ENCODE measurements at regions not wholly inside any gene's neighbourhood (a gene's known extent, or its start where the extent isn't known, plus 50 kb on each side); places are given as distances from the start of the nearest gene placed in this dataset.
"Not testable (repeated sequence)": the region's sequence is repeated elsewhere in the genome, so short reads cannot be mapped to it uniquely, and the experiment has no call there.

- no peak overlapping the region for H3K27ac Mint-ChIP-seq
Measured at GRCh38 chr5:117539692-117540091, 965.1 kb upstream of the SEMA6A start.

GRCh38 chr5:117533792-117534191 lies 959.2 kb upstream of the SEMA6A start:
- ATAC-seq (no peak), DNase-seq (ENCODE audit: low spot score in 2 of 2) (no peak)
- Mint-ChIP-seq H3K36me3 (no peaks in the 10 kb centered on the region), H3K27ac (no peak overlapping the region), H3K9me3 (peaks cover 5 to 8% of the 10 kb centered on the region in 2 donors)

More at GRCh38 chr5:117539692-117540091, 965.1 kb upstream of the SEMA6A start:
- no peak for ATAC-seq
- no peak for DNase-seq (ENCODE audit: low spot score in 2 of 2)
- Mint-ChIP-seq H3K9me3 (peaks cover 9 to 12% of the 10 kb centered on the region in 2 donors), H3K36me3 (no peaks in the 10 kb centered on the region)

DNA sequence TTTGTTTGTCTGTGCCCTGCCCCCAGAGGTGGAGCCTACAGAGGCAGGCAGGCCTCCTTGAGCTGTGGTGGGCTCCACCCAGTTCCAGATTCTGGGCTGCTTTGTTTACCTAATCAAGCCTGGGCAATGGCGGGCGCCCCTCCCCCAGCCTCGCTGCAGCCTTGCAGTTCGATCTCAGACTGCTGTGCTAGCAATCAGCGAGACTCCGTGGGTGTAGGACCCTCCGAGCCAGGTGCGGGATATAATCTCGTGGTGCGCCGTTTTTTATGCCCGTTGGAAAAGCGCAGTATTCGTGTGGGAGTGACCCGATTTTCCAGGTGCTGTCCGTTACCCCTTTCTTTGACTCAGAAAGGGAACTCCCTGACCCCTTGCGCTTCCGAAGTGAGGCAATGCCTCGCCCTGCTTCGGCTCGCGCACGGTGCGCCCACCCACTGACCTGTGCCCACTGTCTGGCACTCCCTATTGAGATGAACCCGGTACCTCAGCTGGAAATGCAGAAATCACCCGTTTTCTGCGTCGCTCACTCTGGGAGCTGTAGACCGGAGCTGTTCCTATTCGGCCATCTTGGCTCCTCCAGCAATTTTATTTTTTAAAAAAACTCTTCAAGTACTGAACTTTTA lies 958.5 kb upstream of the SEMA6A start:
- not testable (repeated sequence) for H3K9me3 Mint-ChIP-seq; ATAC-seq; H3K36me3 Mint-ChIP-seq; H3K27ac Mint-ChIP-seq; DNase-seq (ENCODE audit: low spot score in 2 of 2)

GRCh38 chr5:117519957-117520500 lies 945.4 kb upstream of the SEMA6A start:
- Mint-ChIP-seq H3K36me3 (no peaks in the 10 kb centered on the region), H3K27ac (no peak overlapping the region), H3K9me3 (peaks cover 5 to 29% of the 10 kb centered on the region in 2 donors)
- no peak for ATAC-seq
- no peak for DNase-seq (ENCODE audit: low spot score in 2 of 2)

GRCh38 chr5:117504305-117504704 lies 929.7 kb upstream of the SEMA6A start:
- Mint-ChIP-seq H3K9me3 (peaks cover 0 to 4% of the 10 kb centered on the region in 2 donors), H3K27ac (no peak overlapping the region), H3K36me3 (no peaks in the 10 kb centered on the region)
- ATAC-seq (no peak), DNase-seq (ENCODE audit: low spot score in 2 of 2) (no peak)

DNA sequence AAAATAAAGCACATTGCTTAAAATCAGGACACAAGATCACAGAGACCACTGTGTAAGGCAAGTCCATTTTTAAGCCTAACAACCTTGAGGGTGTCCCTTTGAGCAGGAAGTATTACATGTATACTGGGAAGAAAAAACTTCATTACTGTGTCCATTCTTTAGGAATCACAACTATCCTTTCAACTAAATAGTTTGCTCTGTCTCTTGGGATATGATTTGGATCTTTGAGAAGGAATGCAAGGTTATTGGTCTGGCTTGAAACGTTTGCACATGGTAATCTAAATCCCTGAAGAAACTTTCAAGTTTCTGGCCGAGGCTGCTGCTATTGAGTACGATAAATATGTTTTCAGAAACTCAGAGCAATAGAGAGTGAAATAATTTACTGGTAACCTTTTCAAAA lies 923.0 kb upstream of the SEMA6A start:
- no peak for ATAC-seq
- no peak overlapping the region for H3K27ac Mint-ChIP-seq

DNA sequence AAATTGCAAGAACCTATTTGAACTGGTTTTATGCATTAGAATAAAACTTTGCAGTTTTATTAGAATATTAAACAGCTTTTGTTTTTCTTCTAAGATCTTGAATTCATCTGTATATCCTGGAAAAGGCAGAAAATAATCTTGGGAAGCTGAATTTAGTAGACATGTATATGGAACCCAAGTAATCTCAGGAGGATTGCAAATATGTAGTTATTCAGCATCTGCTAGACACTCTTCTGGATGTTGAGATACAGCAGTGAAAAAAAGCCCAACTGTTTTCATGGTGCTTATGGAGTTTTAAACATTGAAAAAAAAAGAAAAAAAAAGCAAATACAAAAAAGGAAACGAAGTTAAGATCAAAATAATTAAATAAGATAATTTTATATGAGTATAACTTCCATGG lies 922.2 kb upstream of the SEMA6A start:
- DNase-seq (ENCODE audit: low spot score in 2 of 2), result no peak
- Mint-ChIP-seq H3K9me3 (peaks cover 0 to 12% of the 10 kb centered on the region in 2 donors), H3K36me3 (no peaks in the 10 kb centered on the region), H3K27ac (no peak overlapping the region)
- no peak for ATAC-seq

More for the DNA sequence above, 923.0 kb upstream of the SEMA6A start:
- no peaks in the 10 kb centered on the region for H3K36me3 Mint-ChIP-seq
- H3K9me3 Mint-ChIP-seq, result peaks cover 0 to 10% of the 10 kb centered on the region in 2 donors
- no peak for DNase-seq (ENCODE audit: low spot score in 2 of 2)

GRCh38 chr5:117494188-117494587 lies 919.6 kb upstream of the SEMA6A start:
- ATAC-seq (no peak), DNase-seq (ENCODE audit: low spot score in 2 of 2) (no peak)
- no peaks in the 10 kb centered on the region for H3K36me3 Mint-ChIP-seq
- H3K9me3 Mint-ChIP-seq, result peaks cover under 1 to 12% of the 10 kb centered on the region in 2 donors
- no peak overlapping the region for H3K27ac Mint-ChIP-seq

DNA sequence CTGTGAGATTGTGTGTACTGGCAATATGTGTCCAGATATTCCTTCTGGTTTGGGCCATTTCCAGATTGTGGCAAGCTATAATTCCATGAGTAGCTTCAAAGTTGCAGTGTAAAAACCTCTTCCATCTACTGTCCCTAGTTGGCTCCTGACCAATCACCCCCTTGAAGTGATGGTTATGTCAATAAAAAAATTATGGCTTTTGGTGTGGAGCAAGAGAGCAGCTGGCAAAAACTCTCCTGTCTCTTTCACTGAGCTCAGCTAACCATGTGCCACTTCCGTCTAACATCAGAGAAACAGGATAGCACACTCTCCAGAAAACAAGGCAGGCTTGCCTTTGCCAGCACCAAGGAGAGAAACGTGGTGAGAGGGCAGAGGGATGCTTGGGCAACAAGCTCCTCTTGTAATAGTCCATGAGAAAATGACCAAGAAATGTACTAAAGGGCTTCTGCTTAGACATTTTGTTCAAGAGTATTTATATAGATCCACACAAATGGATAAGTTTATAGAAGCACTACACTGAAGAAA lies 914.4 kb upstream of the SEMA6A start:
- Mint-ChIP-seq H3K27ac (no peak overlapping the region), H3K36me3 (no peaks in the 10 kb centered on the region), H3K9me3 (peaks cover 3 to 13% of the 10 kb centered on the region in 2 donors)
- ATAC-seq, result no peak
- no peak for DNase-seq (ENCODE audit: low spot score in 2 of 2)

GRCh38 chr5:117487556-117487955 lies 912.9 kb upstream of the SEMA6A start:
- no peak for DNase-seq (ENCODE audit: low spot score in 2 of 2)
- Mint-ChIP-seq H3K27ac (no peak overlapping the region), H3K36me3 (no peaks in the 10 kb centered on the region), H3K9me3 (peaks cover 3 to 9% of the 10 kb centered on the region in 2 donors)
- no peak for ATAC-seq

DNA sequence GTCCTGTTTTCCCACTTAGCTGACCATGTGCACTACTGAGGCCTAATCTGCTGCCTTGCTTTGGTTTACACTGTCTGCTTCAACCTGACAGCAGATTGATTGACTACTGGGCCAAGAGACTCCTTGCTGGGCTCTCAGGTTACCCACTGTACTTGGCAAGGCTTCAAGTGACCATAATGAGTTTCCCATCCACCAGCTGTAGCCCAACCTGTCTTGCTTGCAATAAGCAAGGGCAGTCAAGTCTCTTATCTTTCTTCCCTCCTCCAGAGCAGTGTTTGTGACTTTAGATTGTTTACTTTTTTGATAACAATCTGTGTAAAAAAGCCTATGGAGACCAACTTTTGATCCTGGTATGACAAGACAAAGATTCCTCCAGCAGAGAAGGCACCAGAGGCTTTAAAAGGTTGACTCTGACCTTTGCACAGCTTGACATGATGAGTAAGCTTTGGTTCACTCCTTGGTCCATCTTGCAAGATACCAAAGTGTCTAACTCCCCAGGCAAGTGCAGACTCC lies 912.3 kb upstream of the SEMA6A start:
- no peaks in the 10 kb centered on the region for H3K36me3 Mint-ChIP-seq
- no peak for DNase-seq (ENCODE audit: low spot score in 2 of 2)
- no peak overlapping the region for H3K27ac Mint-ChIP-seq
- peaks cover 3 to 7% of the 10 kb centered on the region in 2 donors for H3K9me3 Mint-ChIP-seq
- ATAC-seq, result no peak

GRCh38 chr5:117486261-117486660 lies 911.6 kb upstream of the SEMA6A start:
- Mint-ChIP-seq H3K36me3 (no peaks in the 10 kb centered on the region), H3K9me3 (peaks cover 3 to 7% of the 10 kb centered on the region in 2 donors), H3K27ac (no peak overlapping the region)
- DNase-seq (ENCODE audit: low spot score in 2 of 2) (no peak), ATAC-seq (no peak)

GRCh38 chr5:117475919-117476318 lies 901.3 kb upstream of the SEMA6A start:
- Mint-ChIP-seq H3K9me3 (peaks cover 5 to 7% of the 10 kb centered on the region in 2 donors), H3K36me3 (no peaks in the 10 kb centered on the region), H3K27ac (no peak overlapping the region)
- DNase-seq (ENCODE audit: low spot score in 2 of 2) (no peak), ATAC-seq (no peak)

DNA sequence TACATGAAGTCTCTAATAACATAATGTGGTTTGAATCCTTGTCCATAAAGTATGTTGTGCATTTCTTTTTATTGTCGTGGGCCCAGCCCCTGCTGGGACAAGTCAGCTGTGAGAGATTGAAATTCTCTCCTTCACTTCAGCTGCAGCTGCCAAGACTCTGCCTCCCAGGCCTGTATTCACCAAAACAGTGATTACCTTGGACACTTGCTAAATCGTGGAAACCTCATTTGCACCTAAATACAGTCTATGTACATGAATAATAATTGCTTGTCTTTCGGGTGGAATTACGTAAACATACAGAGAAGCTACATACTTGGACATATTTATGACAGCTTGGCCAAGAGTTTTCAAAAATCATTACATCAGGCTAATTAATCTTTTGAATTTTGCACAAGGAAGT lies 898.5 kb upstream of the SEMA6A start:
- Mint-ChIP-seq H3K36me3 (no peaks in the 10 kb centered on the region), H3K27ac (no peak overlapping the region), H3K9me3 (peaks cover 0 to under 1% of the 10 kb centered on the region in 2 donors)
- DNase-seq (ENCODE audit: low spot score in 2 of 2) (no peak), ATAC-seq (no peak)

- Mint-ChIP-seq H3K36me3 (no peaks in the 10 kb centered on the region), H3K9me3 (peaks cover 6 to 7% of the 10 kb centered on the region in 2 donors), H3K27ac (no peak overlapping the region)
- ATAC-seq (no peak), DNase-seq (ENCODE audit: low spot score in 2 of 2) (no peak)
Measured at GRCh38 chr5:117463881-117464570, 889.4 kb upstream of the SEMA6A start.

DNA sequence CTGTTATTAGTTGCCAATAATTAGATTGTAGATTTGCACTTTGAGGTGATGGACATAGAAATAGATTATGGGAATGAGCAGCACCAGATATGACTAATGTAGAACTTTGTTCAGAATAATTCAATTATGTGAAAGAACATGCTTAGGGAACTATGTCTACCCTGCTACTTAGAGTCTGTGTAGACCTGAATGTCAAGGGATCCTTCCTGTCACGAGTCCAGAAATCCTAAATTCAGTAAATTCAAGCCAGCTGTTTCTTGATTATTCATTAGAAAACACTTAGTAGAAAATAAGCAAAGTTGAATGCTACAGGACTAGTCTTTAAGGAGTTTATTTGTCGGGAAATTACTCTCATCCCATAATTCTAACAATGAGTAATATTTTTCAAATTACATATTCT lies 887.3 kb upstream of the SEMA6A start:
- DNase-seq (ENCODE audit: low spot score in 2 of 2) (no peak), ATAC-seq (no peak)
- Mint-ChIP-seq H3K9me3 (peaks cover 6 to 7% of the 10 kb centered on the region in 2 donors), H3K36me3 (no peaks in the 10 kb centered on the region), H3K27ac (no peak overlapping the region)

DNA sequence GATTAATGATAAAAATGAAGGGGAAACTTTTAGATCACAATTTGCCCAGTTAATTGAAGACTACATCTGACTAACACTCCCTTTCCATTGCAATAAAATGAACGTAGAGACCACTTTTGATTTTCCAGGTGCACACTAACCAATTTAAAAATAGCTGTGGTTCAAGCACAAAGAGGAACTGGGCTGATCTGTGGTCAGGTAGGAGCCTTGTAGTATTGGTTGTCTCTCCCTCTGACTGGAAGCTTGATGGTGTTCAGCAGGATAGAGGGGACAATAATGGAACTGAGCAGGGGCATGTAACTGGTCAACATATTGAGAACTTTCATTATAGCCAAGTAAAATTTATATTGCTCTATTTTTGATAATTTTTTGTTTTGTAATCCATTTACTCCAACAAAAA lies 886.8 kb upstream of the SEMA6A start:
- DNase-seq (ENCODE audit: low spot score in 2 of 2), result no peak
- Mint-ChIP-seq H3K36me3 (no peaks in the 10 kb centered on the region), H3K27ac (no peak overlapping the region), H3K9me3 (peaks cover 6 to 7% of the 10 kb centered on the region in 2 donors)
- no peak for ATAC-seq

All from activated naive CD4-positive, alpha-beta T cell treated with anti-CD3 and anti-CD28 coated beads, Interleukin-2, amount 50 U/mL, for 72 hours (primary cell).